HG03066 (cell line): ENCODE measurements at regions not wholly inside any gene's neighbourhood (a gene's known extent, or its start where the extent isn't known, plus 50 kb on each side); places are given as distances from the start of the nearest gene placed in this dataset.
"Not testable (repeated sequence)": the region's sequence is repeated elsewhere in the genome, so short reads cannot be mapped to it uniquely, and the experiment has no call there.

Experiments used
- ATAC-seq: cut with Tn5 transposase; IDR thresholded peaks from one replicate; pipeline ENCODE4 v1.9.1; 2021; ENCODE audit warnings: low read depth; ENCODE audit not compliant: unreplicated experiment

DNA sequence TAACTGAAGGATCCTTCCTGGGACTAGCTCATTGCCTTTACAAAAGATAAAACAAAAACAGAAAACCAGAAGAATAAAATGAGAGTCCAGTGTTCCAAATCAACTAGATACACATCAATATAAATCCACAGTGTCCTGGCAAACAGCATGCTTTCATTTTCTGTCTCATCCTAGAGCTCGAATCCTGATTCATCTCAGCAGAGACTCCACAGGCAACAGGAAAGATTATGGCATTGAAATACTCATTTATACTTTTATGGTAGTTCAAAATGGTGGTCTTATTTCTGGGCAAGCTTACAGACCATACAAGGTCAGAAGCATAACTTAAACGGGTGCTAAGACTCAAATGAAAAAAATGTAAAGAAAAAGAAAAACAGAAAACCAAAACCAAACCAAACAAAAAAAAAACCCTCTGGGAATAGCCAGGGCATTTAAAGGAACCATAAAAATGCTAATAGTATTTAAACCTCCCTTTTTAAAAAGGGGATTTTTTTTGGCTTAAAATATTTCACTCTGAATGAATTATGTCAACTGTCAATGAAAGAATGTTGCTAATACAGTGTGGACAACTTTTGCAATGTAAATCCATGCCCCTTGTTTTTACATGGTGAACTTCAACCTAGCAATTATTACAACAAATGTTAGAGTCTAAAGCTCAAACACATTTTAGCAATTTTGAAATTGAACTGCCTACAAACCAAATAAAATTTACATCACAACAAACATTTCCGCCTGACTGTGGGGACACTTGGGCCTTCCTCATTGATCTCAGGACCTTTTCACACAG is 57.9 kb downstream of the GPR101 start:
- no peak for ATAC-seq

- no peak for ATAC-seq
Observed at GRCh38 chrX:136967966-136968365, 65.8 kb downstream of the GPR101 start.

- no peak for ATAC-seq
Observed at GRCh38 chrX:136963973-136964372, 69.8 kb downstream of the GPR101 start.

- no peak for ATAC-seq
Observed at GRCh38 chrX:136961594-136962135, 72.1 kb downstream of the GPR101 start.

DNA sequence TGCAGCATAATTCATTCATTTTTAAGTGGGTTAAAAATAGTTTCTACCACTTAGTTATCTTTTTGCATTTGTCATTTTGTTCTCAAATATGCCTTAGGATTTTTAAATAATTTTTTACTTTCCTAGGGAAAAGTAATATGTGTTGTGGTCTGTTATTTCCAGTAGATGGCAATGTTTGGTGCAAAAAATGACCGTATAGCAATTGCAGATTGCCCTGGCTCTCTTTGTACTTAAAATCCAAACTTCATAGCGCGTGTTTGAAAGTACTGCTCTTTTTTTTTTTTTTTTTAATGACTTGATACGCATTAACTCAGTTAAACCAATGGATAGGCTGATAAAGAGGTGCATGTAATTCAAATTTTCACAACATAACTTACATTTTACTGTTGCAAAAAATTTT is 74.4 kb upstream of the RBMX start:
- ATAC-seq: no peak

DNA sequence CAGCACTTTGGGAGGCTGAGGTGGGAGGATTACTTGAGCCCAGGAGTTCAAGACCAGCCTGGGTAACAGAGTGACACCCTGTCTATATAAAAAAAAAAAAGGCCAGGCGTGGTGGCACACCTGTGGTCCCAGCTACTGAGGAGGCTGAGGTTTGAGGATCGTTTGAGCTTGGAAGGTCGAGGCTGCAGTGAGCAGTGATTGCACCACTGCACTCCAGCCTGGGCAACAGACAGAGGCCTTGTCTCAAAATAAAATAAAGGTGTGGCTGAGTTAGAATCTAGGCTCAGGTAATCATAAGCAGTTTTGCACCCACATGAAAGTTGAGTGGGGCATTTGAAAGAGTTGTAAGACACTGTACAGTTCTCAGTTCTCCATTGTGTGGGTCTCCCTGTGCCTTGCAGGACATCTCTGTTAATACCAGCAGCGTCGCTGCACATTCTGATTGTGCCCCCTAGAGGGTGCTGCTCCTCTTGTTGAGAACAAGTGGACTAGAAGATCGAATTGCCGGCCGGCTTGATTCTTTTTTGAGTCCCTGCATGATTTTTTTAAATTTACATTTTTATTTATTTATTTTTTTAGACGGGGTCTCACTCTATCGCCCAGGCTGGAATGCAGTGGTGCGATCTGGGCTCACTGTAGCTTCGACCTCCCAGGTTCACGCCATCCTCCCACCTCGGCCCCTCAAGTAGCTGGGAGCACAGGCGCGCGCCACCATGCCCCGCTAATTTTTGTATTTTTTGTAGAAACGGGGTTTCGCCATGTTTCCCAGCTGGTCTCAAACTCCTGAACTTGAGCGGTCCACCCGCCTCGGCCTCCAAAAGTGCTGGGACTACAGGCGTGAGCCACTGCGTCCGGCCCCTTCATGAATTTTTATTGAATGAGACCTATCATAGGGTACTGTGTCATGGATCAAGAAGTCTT is 73.6 kb upstream of the RBMX start:
- ATAC-seq: peak; percentile 90

- no peak for ATAC-seq
Observed at GRCh38 chrX:136950211-136950610, 69.7 kb upstream of the RBMX start.

DNA sequence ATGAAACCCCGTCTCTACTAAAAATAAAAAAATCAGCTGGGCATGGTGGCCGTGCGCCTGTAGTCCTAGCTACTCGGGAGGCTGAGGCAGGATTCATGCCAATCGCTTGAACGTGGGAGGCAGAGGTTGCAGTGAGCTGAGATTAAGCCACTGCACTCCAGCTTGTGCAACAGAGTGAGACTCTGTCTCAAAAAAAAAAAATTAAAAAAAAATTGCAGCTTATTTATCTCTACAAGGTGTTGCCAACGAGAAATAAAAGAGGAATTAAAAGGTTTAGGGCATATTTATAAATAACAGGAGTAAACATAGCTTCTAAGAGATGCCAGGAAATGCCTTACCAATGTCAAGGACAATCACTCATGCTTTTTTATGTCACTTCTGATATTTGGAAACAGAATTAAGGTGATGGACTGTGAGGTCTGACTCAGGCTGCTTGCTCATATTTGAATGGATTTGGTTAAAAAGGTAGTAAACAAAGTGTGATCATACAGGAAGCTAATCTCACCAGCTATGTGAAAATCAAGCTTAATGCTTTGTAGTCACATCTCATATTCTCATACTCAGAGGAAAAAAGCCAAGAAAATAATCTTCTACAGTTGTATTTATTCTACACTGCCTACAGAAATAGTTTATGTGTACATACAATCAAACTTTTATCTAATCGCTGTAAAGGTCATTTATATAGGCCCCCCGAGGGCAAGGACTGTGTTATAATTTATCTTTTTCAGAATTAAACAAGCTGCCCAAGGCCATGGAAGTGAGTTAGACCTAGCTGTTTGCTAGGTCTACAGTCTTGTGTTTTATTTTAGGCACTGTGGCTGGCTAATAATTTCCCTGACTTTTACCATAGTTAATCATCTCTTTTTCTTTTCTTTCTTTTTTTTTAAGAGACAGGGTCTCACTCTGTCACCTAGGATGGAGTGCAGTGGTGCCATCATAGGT is 61.1 kb upstream of the RBMX start:
- ATAC-seq: no peak

DNA sequence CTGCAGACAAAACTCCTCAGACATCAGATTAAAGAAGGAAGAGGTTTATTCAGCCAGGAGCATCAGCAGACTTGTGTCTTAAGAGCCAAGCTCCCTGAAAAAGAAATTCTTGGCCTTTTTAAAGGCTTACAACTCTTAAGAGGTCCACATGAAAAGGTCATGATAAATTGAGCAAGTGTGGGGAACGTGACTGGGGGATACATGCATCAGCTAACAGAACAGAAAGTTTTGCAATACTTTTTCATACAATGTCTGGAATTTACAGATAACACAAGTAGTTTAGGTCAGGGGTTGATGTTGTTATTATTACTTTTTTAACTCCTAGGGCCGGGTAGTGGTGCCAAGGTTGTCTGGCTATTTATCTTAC is 55.6 kb upstream of the RBMX start:
- ATAC-seq: no peak

- ATAC-seq: not testable (repeated sequence)
Observed at GRCh38 chrX:136935533-136936182, 55.1 kb upstream of the RBMX start.

GRCh38 chrX:136934652-136935051 is 54.1 kb upstream of the RBMX start:
- ATAC-seq: not testable (repeated sequence)

- ATAC-seq: no peak
Observed at GRCh38 chrX:136933611-136934145, 53.2 kb upstream of the RBMX start.

GRCh38 chrX:136931661-136932060 is 51.1 kb upstream of the RBMX start:
- ATAC-seq: no peak
